H1 (cell line): ENCODE measurements at regions not wholly inside any gene's neighbourhood (a gene's known extent, or its start where the extent isn't known, plus 50 kb on each side); places are given as distances from the start of the nearest gene placed in this dataset.

ENCODE experiments used
- CTCF ChIA-PET: fragments of 300-600 bp; sonication (Branson Sonifier 250); formaldehyde crosslinking; loops from one replicate; lab custom pipeline; 2021; ENCODE audit not compliant: partially characterized antibody; lab: Charles Lee
- POLR2A ChIA-PET: fragments of 300-600 bp; sonication (Branson Sonifier 250); formaldehyde crosslinking; loops from one replicate; lab custom pipeline; 2021; ENCODE audit warnings: inconsistent platforms; ENCODE audit not compliant: partially characterized antibody; lab: Charles Lee
- DNase-seq, 2 experiments: peaks; one replicate each; pipeline versions ENCODE4 v3.0.0 to v3.0.0-alpha.2; 2010 to 2022; ENCODE audit warnings: low spot score in 2 of 2, low read depth in 1 of 2, mixed read lengths in 1 of 2
- FAIRE-seq: peaks from 2 replicates; lab custom pipeline; 2011; peaks lifted over from hg19 to GRCh38; lab: Jason Lieb, UNC
- H2AFZ ChIP-seq: 2 replicates; pipeline ENCODE4 v1.8.1; 2012; ENCODE audit warnings: low read length, inconsistent platforms
- H2AK5ac ChIP-seq: 2 replicates; pipeline ENCODE4 v1.6.1; 2013; ENCODE audit warnings: low read depth, low read length
- H2BK120ac ChIP-seq: replicated peaks from 2 replicates; pipeline ENCODE3; 2013; ENCODE audit warnings: low read depth, low read length, inconsistent platforms
- H2BK12ac ChIP-seq: 2 replicates; pipeline ENCODE4 v1.6.1; 2013; ENCODE audit warnings: low read depth, low read length
- H2BK15ac ChIP-seq: 2 replicates; pipeline ENCODE4 v1.6.1; 2013; ENCODE audit warnings: low read length
- H2BK20ac ChIP-seq: 2 replicates; pipeline ENCODE4 v1.6.1; 2013; ENCODE audit warnings: low read length
- H2BK5ac ChIP-seq: 2 replicates; pipeline ENCODE4 v1.6.1; 2013; ENCODE audit warnings: low read depth, low read length
- H3K14ac ChIP-seq: 2 replicates; pipeline ENCODE4 v1.6.1; 2013; ENCODE audit warnings: inconsistent platforms; ENCODE audit not compliant: insufficient read length
- H3K18ac ChIP-seq: 2 replicates; pipeline ENCODE4 v1.6.1; 2013; ENCODE audit warnings: low read length; ENCODE audit errors: extremely low read depth
- H3K23ac ChIP-seq: 2 replicates; pipeline ENCODE4 v1.6.1; 2013; ENCODE audit warnings: inconsistent platforms; ENCODE audit not compliant: insufficient read length
- H3K23me2 ChIP-seq: 2 replicates; pipeline ENCODE4 v1.6.1; 2013; ENCODE audit warnings: low read depth, low read length
- H3K27ac ChIP-seq: 2 replicates; pipeline ENCODE4 v1.6.1; 2011; ENCODE audit warnings: low read depth, low read length, inconsistent platforms
- H3K27me3 ChIP-seq, 4 experiments: replicated peaks in 1 of 4; 1 replicate in 1 of 4; 2 replicates in 3 of 4; pipeline versions ENCODE4 v1.6.1 to v1.8.1; 2011 to 2013; ENCODE audit warnings: low read length in 3 of 4, mild to moderate bottlenecking in 3 of 4, inconsistent platforms in 2 of 4, mixed read lengths in 2 of 4, moderate library complexity in 1 of 4; ENCODE audit not compliant: control insufficient read depth in 3 of 4, insufficient read depth in 3 of 4; ENCODE audit errors: extremely low read depth in 1 of 4
- H3K36me3 ChIP-seq, 4 experiments: 2 replicates each; pipeline versions ENCODE4 v1.6.1 to v1.8.1; 2011 to 2013; ENCODE audit warnings: mild to moderate bottlenecking in 4 of 4, low read length in 3 of 4, moderate library complexity in 2 of 4, control low read depth in 1 of 4, inconsistent platforms in 1 of 4; ENCODE audit not compliant: insufficient read depth in 4 of 4, control insufficient read depth in 2 of 4
- H3K4ac ChIP-seq: replicated peaks from 2 replicates; pipeline ENCODE3; 2013; ENCODE audit warnings: low read length, low read depth, mixed read lengths, inconsistent platforms; ENCODE audit not compliant: insufficient read length
- H3K4me1 ChIP-seq, 4 experiments: replicated peaks in 1 of 4; 1 replicate in 1 of 4; 2 replicates in 3 of 4; pipeline versions ENCODE4 v1.6.1 to v1.8.1; 2011 to 2013; ENCODE audit warnings: low read length in 3 of 4, inconsistent platforms in 2 of 4, mixed read lengths in 1 of 4; ENCODE audit not compliant: insufficient read depth in 4 of 4, control insufficient read depth in 3 of 4
- H3K4me2 ChIP-seq, 2 experiments: 2 replicates each; pipeline versions ENCODE4 v1.6.1 to v1.8.1; 2011 to 2013; ENCODE audit warnings: low read depth in 2 of 2, low read length in 2 of 2, control low read depth in 1 of 2, inconsistent platforms in 1 of 2, mild to moderate bottlenecking in 1 of 2; ENCODE audit not compliant: insufficient read depth in 1 of 2
- H3K4me3 ChIP-seq, 4 experiments: fragments of 200-600, 300-600 bp in 1 of 4; sonication (generic), shearing (Covaris generic), sonication (Bioruptor Twin) in 1 of 4; 2 replicates each; pipeline versions ENCODE4 v1.5.1 to v1.8.1; 2011 to 2016; ENCODE audit warnings: low read length in 4 of 4, low read depth in 3 of 4, control low read depth in 2 of 4, inconsistent platforms in 2 of 4, mild to moderate bottlenecking in 2 of 4, mixed read lengths in 1 of 4, moderate library complexity in 1 of 4; ENCODE audit not compliant: insufficient read depth in 2 of 4; ENCODE audit errors: extremely low read depth in 1 of 4
- H3K56ac ChIP-seq: replicated peaks from 2 replicates; pipeline ENCODE3; 2013; ENCODE audit warnings: low read depth, mild to moderate bottlenecking, mixed read lengths, low read length, inconsistent platforms; ENCODE audit not compliant: insufficient read length
- H3K79me1 ChIP-seq: 2 replicates; pipeline ENCODE4 v1.6.1; 2013; ENCODE audit warnings: low read depth, low read length, control low read depth
- H3K79me2 ChIP-seq, 2 experiments: 2 replicates each; pipeline versions ENCODE4 v1.6.1 to v1.8.1; 2012 to 2013; ENCODE audit warnings: low read length in 2 of 2, mild to moderate bottlenecking in 2 of 2, inconsistent platforms in 1 of 2; ENCODE audit not compliant: insufficient read depth in 2 of 2, control insufficient read depth in 1 of 2
- H3K9ac ChIP-seq, 4 experiments: replicated peaks in 1 of 4; 1 replicate in 1 of 4; 2 replicates in 3 of 4; pipeline versions ENCODE4 v1.6.1 to v1.8.1; 2011 to 2013; ENCODE audit warnings: low read depth in 3 of 4, low read length in 3 of 4, control low read depth in 2 of 4, mild to moderate bottlenecking in 2 of 4, moderate library complexity in 2 of 4, inconsistent platforms in 1 of 4; ENCODE audit errors: extremely low read depth in 1 of 4
- H3K9me3 ChIP-seq, 2 experiments: 2 replicates each; pipeline versions ENCODE4 v1.6.1 to v1.8.1; 2012 to 2013; ENCODE audit warnings: mild to moderate bottlenecking in 2 of 2, moderate library complexity in 2 of 2, control low read depth in 1 of 2, inconsistent platforms in 1 of 2, low read depth in 1 of 2, low read length in 1 of 2, mixed read lengths in 1 of 2; ENCODE audit not compliant: insufficient read depth in 2 of 2
- H4K20me1 ChIP-seq, 2 experiments: replicated peaks in 1 of 2; 2 replicates each; pipeline versions ENCODE3 to v1.8.1; 2011 to 2013; ENCODE audit warnings: inconsistent platforms in 2 of 2, low read length in 2 of 2, mild to moderate bottlenecking in 1 of 2; ENCODE audit not compliant: insufficient read depth in 2 of 2, control insufficient read depth in 1 of 2
- H4K5ac ChIP-seq: 2 replicates; pipeline ENCODE4 v1.6.1; 2013; ENCODE audit warnings: low read length, low read depth, mixed read lengths, inconsistent platforms; ENCODE audit not compliant: insufficient read length
- H4K8ac ChIP-seq: 2 replicates; pipeline ENCODE4 v1.8.0; 2013; ENCODE audit warnings: mild to moderate bottlenecking, moderate library complexity, low read length, inconsistent platforms; ENCODE audit not compliant: insufficient read depth; ENCODE audit errors: extremely low read depth
- H4K91ac ChIP-seq: replicated peaks from 2 replicates; pipeline ENCODE3; 2013; ENCODE audit warnings: low read length, mixed read lengths, inconsistent platforms; ENCODE audit not compliant: insufficient read length
- BCL11A ChIP-seq, 2 experiments: IDR thresholded peaks; one replicate each; pipeline ENCODE4 v1.6.1; 2011; ENCODE audit warnings: low read depth in 2 of 2, low read length in 2 of 2, mild to moderate bottlenecking in 2 of 2
- BRCA1 ChIP-seq: IDR thresholded peaks from 2 replicates; pipeline ENCODE4 v1.6.1; 2012; ENCODE audit warnings: low read depth, low read length, improper control_type of control experiment
- CEBPB ChIP-seq: IDR thresholded peaks from 2 replicates; pipeline ENCODE4 v1.6.1; 2012; ENCODE audit warnings: low read depth, low read length
- CHD1 ChIP-seq: IDR thresholded peaks from 2 replicates; pipeline ENCODE4 v1.6.1; 2012; ENCODE audit warnings: low read depth, low read length, improper control_type of control experiment
- GABPA ChIP-seq: IDR thresholded peaks from 2 replicates; pipeline ENCODE4 v1.6.1; 2011; ENCODE audit warnings: mild to moderate bottlenecking, low read length, moderate library complexity, borderline replicate concordance; ENCODE audit not compliant: insufficient read depth
- HDAC6 ChIP-seq: IDR thresholded peaks from one replicate; pipeline ENCODE4 v1.7.1; 2012; ENCODE audit warnings: low read depth, mild to moderate bottlenecking, inconsistent platforms, low read length, moderate library complexity
- JUN ChIP-seq: IDR thresholded peaks from 2 replicates; pipeline ENCODE4 v1.6.1; 2011; ENCODE audit warnings: low read depth, mild to moderate bottlenecking, improper control_type of control experiment, low read length
- NRF1 ChIP-seq: IDR thresholded peaks from 2 replicates; pipeline ENCODE4 v1.6.1; 2011; ENCODE audit warnings: mild to moderate bottlenecking, low read depth, low read length, improper control_type of control experiment
- POU5F1 ChIP-seq: IDR thresholded peaks from 2 replicates; pipeline ENCODE4 v1.6.1; 2011; ENCODE audit warnings: low read depth, mild to moderate bottlenecking, low read length, moderate library complexity
- RFX5 ChIP-seq: IDR thresholded peaks from 2 replicates; pipeline ENCODE4 v1.6.1; 2011; ENCODE audit warnings: low read depth, low read length, improper control_type of control experiment, borderline replicate concordance
- SIN3A ChIP-seq, 2 experiments: IDR thresholded peaks in 1 of 2; conservative IDR thresholded peaks in 1 of 2; 2 replicates each; pipeline ENCODE4 v1.6.1; 2011 to 2012; ENCODE audit warnings: low read length in 2 of 2, improper control_type of control experiment in 1 of 2, low read depth in 1 of 2, mild to moderate bottlenecking in 1 of 2
- SIRT6 ChIP-seq: IDR thresholded peaks from one replicate; pipeline ENCODE4 v1.7.1; 2012; ENCODE audit warnings: low read length, inconsistent platforms
- SIX5 ChIP-seq: IDR thresholded peaks from 2 replicates; pipeline ENCODE4 v1.6.1; 2011; ENCODE audit warnings: mild to moderate bottlenecking, low read depth, low read length
- SP4 ChIP-seq: IDR thresholded peaks from 2 replicates; pipeline ENCODE4 v1.6.1; 2012; ENCODE audit warnings: low read length, inconsistent platforms
- TAF7 ChIP-seq: optimal IDR thresholded peaks from 2 replicates; pipeline ENCODE3; 2011; ENCODE audit warnings: low read depth, mild to moderate bottlenecking, inconsistent platforms, low read length, moderate library complexity, borderline replicate concordance
- ZNF274 ChIP-seq: IDR thresholded peaks from 2 replicates; pipeline ENCODE4 v1.7.0; 2012; ENCODE audit warnings: low read length, borderline replicate concordance; ENCODE audit errors: extremely low read depth
- WGBS, 2 experiments: shearing (Covaris generic) in 1 of 2; methylation state at CpG; one replicate each; pipeline versions ENCODE4 v1.1.6 to v1.1.7; 2013 to 2015; ENCODE audit warnings: low lambda C conversion rate in 2 of 2, mixed read lengths in 2 of 2, inconsistent platforms in 1 of 2, low coverage in 1 of 2, missing lambda C conversion rate in 1 of 2; ENCODE audit not compliant: insufficient replicate concordance in 2 of 2, insufficient coverage in 1 of 2, insufficient read length in 1 of 2; ENCODE audit errors: extremely low coverage in 1 of 2, missing lambda C conversion rate in 1 of 2; 5-methylcytosine and 5-hydroxymethylcytosine counted together
- TF ChIP-seq, protein P1 (sequence below): IDR thresholded peaks from 2 replicates; pipeline ENCODE4 v1.6.1; 2012; ENCODE audit warnings: inconsistent platforms

GRCh38 chr12:78386871-78387270 is 477.7 kb upstream of the SYT1 start:
- H3K4ac ChIP-seq: no peak overlapping the region
- no peaks in the 10 kb centered on the region for H3K27me3 ChIP-seq
- H3K23ac ChIP-seq: no peak overlapping the region
- H3K9ac ChIP-seq: no peak overlapping the region
- no peak overlapping the region for H4K5ac ChIP-seq
- H2BK15ac ChIP-seq: no peak overlapping the region
- no peaks in the 10 kb centered on the region for H3K79me1 ChIP-seq
- no peak overlapping the region for H3K27ac ChIP-seq
- WGBS, 2 experiments: 91% methylated on average over 2 of the region's 2 CpGs; no CpG with 5 or more reads in 1 of the 2 experiments
- POLR2A ChIA-PET: no interaction called here
- DNase-seq: no peak
- no peak overlapping the region for H2AFZ ChIP-seq
- H3K4me3 ChIP-seq: no peak overlapping the region
- H4K91ac ChIP-seq: no peak overlapping the region
- CTCF ChIA-PET: no interaction called here
- peaks cover 0 to 3% (median 1%) of the 10 kb centered on the region in 4 experiments; a peak in 3 of 7 replicates for H3K4me1 ChIP-seq
- H2BK5ac ChIP-seq: no peak overlapping the region
- no peaks in the 10 kb centered on the region for H3K79me2 ChIP-seq
- no peaks in the 10 kb centered on the region for H3K36me3 ChIP-seq
- H3K14ac ChIP-seq: no peak overlapping the region
- H3K56ac ChIP-seq: no peak overlapping the region
- no peaks in the 10 kb centered on the region for H3K23me2 ChIP-seq
- H2AK5ac ChIP-seq: no peak overlapping the region
- no peak overlapping the region for H2BK12ac ChIP-seq
- H3K9me3 ChIP-seq: no peaks in the 10 kb centered on the region
- H4K20me1 ChIP-seq: no peaks in the 10 kb centered on the region
- H2BK120ac ChIP-seq: no peak overlapping the region
- H3K4me2 ChIP-seq: no peak overlapping the region
- H4K8ac ChIP-seq: no peak overlapping the region
- FAIRE-seq: no peak
- H3K18ac ChIP-seq: no peak overlapping the region
- H2BK20ac ChIP-seq: no peak overlapping the region
- TF ChIP-seq JUN (no peak), CEBPB (no peak), BRCA1 (no peak), BCL11A (IDR thresholded peaks at IDR 0.05; ENCODE audit: low read depth in 2 of 2, low read length in 2 of 2) (no peak), TAF7 (no peak), SP4 (no peak), POU5F1 (no peak), SIN3A (conservative IDR thresholded peaks at IDR 0.05 in 1 of 2, IDR thresholded peaks at IDR 0.05 in 1 of 2; ENCODE audit: low read depth in 1 of 2, low read length in 2 of 2) (no peak), GABPA (no peak), SIRT6 (no peak), SIX5 (no peak), RFX5 (no peak), CHD1 (no peak), ZNF274 (no peak), NRF1 (no peak), HDAC6 (no peak)
- TF ChIP-seq, protein P1, sequence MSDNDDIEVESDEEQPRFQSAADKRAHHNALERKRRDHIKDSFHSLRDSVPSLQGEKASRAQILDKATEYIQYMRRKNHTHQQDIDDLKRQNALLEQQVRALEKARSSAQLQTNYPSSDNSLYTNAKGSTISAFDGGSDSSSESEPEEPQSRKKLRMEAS: no peak
